Ovary (tissue), 7 donors: ENCODE measurements at regions not wholly inside any gene's neighbourhood (a gene's known extent, or its start where the extent isn't known, plus 50 kb on each side); places are given as distances from the start of the nearest gene placed in this dataset.

Experiments used
- DNase-seq, 5 donors: peaks; one replicate each; pipeline ENCODE4 v3.0.0-alpha.2; 2019 to 2020
- H3K27ac ChIP-seq, 2 donors: fragments of 200-600 bp; one replicate each; pipeline versions ENCODE4 v1.5.1 to v1.8.0; 2019 to 2022
- H3K27me3 ChIP-seq: fragments of 200-600 bp; one replicate; pipeline ENCODE4 v1.8.0; 2022
- H3K36me3 ChIP-seq: fragments of 200-600 bp; sonication (generic); one replicate; pipeline ENCODE4 v1.5.1; 2019
- H3K4me1 ChIP-seq: one replicate; pipeline ENCODE4 v1.8.1; 2013; ENCODE audit warnings: mild to moderate bottlenecking, moderate library complexity; ENCODE audit not compliant: insufficient read depth
- H3K4me3 ChIP-seq: fragments of 200-600 bp; sonication (generic); one replicate; pipeline ENCODE4 v1.5.1; 2017
- H3K9me3 ChIP-seq, 2 donors: fragments of 200-600 bp in 1 of 2; sonication (generic) in 1 of 2; one replicate each; pipeline versions ENCODE4 v1.5.1 to v1.8.1; 2013 to 2019; ENCODE audit warnings: mild to moderate bottlenecking in 1 of 2, moderate library complexity in 1 of 2
- EP300 ChIP-seq: sonication (generic); formaldehyde crosslinking; IDR thresholded peaks from one replicate; pipeline ENCODE4 v1.6.1; 2017; ENCODE audit warnings: antibody characterized with exemption
- POLR2A ChIP-seq: fragments of 450-650 bp; IDR thresholded peaks from one replicate; pipeline ENCODE4 v1.6.1; 2017; ENCODE audit warnings: antibody characterized with exemption, mild to moderate bottlenecking, moderate library complexity
- WGBS, 3 donors: extraction: QIAGEN DNeasy Blood & Tissue Kit in 1 of 3; methylation state at CpG; one replicate each; pipeline versions ENCODE4 v1.1.5 to v1.1.7; 2013 to 2017; 5-methylcytosine and 5-hydroxymethylcytosine counted together
- intact Hi-C, 4 donors: fragments of 100-400 bp; cut with DNase I; formaldehyde crosslinking; loops; one replicate each; pipeline versions ENCODE4 v1.11.0 to v1.15.1; 2022 to 2023
- TF ChIP-seq, protein P1 (sequence below), 3 donors: fragments of 450-650 bp in 2 of 3; fragments of 200-600 bp in 1 of 3; IDR thresholded peaks; one replicate each; pipeline versions ENCODE4 v1.5.1 to v1.8.0; 2016 to 2022; ENCODE audit warnings: antibody characterized with exemption in 3 of 3, mild to moderate bottlenecking in 1 of 3
- donor health status: DM: no; HTN: no; CAD: no; lungs with moderate emphysema.
- donor health status: DM: no; HTN: no; CAD: no.
- donor health status: Bipolar disorder and iron deficiency.
- donor health status: DM: no; HTN: no; CAD: no.
- donor health status: DM: yes; HTN: yes; CAD: no.

DNA sequence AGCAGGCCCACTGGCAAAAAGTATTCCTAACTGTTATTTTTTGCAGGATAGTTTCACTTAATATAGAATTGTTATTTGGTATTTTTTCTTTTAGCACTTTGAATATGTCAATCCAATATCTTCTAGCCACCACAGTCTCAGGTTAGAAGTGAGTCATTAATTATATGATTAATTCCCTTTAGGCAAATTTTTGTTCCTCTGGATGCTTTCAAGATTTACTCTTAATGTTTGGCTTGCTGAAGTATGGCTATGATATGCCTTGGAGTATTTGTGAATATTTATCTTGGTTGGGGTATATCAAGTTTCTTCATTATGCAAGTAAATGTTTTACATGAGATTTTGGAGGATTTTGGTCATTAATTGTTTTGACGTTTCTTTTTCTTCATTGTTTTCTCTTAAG lies 152.1 kb upstream of the ALCAM start:
- no peak for TF ChIP-seq POLR2A
- TF ChIP-seq, protein P1, sequence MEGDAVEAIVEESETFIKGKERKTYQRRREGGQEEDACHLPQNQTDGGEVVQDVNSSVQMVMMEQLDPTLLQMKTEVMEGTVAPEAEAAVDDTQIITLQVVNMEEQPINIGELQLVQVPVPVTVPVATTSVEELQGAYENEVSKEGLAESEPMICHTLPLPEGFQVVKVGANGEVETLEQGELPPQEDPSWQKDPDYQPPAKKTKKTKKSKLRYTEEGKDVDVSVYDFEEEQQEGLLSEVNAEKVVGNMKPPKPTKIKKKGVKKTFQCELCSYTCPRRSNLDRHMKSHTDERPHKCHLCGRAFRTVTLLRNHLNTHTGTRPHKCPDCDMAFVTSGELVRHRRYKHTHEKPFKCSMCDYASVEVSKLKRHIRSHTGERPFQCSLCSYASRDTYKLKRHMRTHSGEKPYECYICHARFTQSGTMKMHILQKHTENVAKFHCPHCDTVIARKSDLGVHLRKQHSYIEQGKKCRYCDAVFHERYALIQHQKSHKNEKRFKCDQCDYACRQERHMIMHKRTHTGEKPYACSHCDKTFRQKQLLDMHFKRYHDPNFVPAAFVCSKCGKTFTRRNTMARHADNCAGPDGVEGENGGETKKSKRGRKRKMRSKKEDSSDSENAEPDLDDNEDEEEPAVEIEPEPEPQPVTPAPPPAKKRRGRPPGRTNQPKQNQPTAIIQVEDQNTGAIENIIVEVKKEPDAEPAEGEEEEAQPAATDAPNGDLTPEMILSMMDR (IDR thresholded peaks at IDR 0.05): no peak
- TF ChIP-seq EP300: no peak
- no peak overlapping the region for H3K27ac ChIP-seq

DNA sequence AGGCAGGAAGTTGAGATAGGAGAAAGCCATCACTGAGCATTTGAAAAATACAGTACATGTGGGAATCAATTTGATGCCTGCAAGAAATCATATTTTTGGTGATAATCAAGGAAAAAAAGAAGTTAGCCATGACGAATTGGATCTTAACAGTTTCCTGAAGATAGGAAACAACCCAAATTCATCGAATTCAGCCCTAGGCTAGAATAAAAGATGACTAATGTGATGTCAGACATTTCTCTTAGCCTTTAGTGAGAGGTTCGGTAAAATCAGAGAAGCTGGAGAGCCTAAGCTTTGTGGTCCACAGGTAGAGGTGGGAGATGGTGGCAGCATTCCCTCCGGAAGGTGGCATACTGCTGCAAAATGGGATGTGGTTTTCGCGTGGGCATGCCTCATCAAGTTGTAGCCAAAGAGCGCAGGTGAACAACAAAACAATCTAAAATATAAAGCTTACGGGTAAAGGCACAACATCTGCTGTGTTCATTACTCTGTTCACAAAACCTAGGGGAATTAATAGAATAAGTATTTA lies 144.1 kb upstream of the ALCAM start:
- no peaks in the 10 kb centered on the region for H3K27me3 ChIP-seq
- TF ChIP-seq, protein P1 (IDR thresholded peaks at IDR 0.05): no peak
- TF ChIP-seq POLR2A (no peak), EP300 (no peak)
- no peak overlapping the region for H3K27ac ChIP-seq
- no peak overlapping the region for H3K4me3 ChIP-seq
- 83 to 87% (median 87%) methylated on average over 8 of the region's 8 CpGs for WGBS, 3 donors
- DNase-seq: no peak
- no peaks in the 10 kb centered on the region for H3K9me3 ChIP-seq
- H3K4me1 ChIP-seq: no peaks in the 10 kb centered on the region
- H3K36me3 ChIP-seq: no peaks in the 10 kb centered on the region
- intact Hi-C loops: no loop called here

More for the DNA sequence above, 152.1 kb upstream of the ALCAM start:
- no peaks in the 10 kb centered on the region for H3K4me1 ChIP-seq
- 14 to 20% (median 16%) methylated on average over 1 of the region's 1 CpG for WGBS, 3 donors
- H3K4me3 ChIP-seq: no peak overlapping the region
- no peaks in the 10 kb centered on the region for H3K9me3 ChIP-seq
- intact Hi-C loops: no loop called here
- H3K27me3 ChIP-seq: no peaks in the 10 kb centered on the region
- no peaks in the 10 kb centered on the region for H3K36me3 ChIP-seq
- DNase-seq: no peak

DNA sequence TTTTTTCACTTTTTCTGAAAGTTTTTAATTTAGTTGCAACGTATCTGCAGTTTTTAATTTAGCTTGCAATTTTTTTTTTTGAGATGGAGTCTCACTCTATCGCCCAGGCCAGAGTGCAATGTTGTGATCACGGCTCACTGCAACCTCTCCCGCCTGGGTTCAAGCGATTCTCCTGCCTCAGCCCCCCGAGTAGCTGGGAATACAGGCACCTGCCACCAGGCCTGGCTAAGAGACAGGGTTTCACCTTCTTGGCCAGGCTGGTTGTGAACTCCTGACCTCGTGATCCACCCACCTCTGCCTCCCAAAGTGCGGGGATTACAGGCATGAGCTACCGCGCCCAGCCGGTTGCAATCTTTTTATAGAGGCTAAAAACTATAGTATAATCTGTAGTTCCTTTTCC lies 142.9 kb upstream of the ALCAM start:
- Histone ChIP-seq H3K4me1 (no peaks in the 10 kb centered on the region), H3K36me3 (no peaks in the 10 kb centered on the region), H3K4me3 (no peak overlapping the region), H3K27ac (no peak overlapping the region), H3K27me3 (no peaks in the 10 kb centered on the region), H3K9me3 (no peaks in the 10 kb centered on the region)
- intact Hi-C loops: no loop called here
- TF ChIP-seq POLR2A (no peak), EP300 (no peak)
- TF ChIP-seq, protein P1 (IDR thresholded peaks at IDR 0.05): no peak
- 91 to 93% (median 93%) methylated on average over 11 of the region's 11 CpGs for whole genome bisulfite sequencing, 3 donors
- no peak for DNase-seq

DNA sequence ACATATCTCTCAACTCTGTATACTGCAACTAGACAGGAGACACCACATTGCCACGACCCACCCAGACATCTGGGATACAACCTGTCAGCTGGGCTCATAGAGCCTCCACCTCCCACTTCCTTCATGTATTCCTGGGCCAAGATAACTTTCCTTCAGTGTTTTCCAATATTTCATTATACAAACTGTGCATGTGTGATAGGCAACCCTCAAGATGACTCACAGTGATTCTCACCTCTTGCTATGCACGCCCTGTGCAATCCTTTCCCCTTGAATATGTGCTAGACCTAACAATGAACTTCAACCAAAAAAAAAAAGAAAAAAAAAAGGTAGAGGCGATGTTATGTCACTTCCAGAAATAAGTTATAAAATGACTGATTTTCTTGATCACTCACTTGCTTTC lies 138.0 kb upstream of the ALCAM start:
- intact Hi-C loops: no loop called here
- WGBS, 3 donors: 84 to 89% (median 85%) methylated on average over 3 of the region's 3 CpGs
- H3K27me3 ChIP-seq: no peaks in the 10 kb centered on the region

More for the DNA sequence above, 138.0 kb upstream of the ALCAM start:
- Histone ChIP-seq H3K4me1 (no peaks in the 10 kb centered on the region), H3K4me3 (no peak overlapping the region), H3K27ac (no peak overlapping the region), H3K9me3 (no peaks in the 10 kb centered on the region), H3K36me3 (no peaks in the 10 kb centered on the region)
- no peak for DNase-seq
- TF ChIP-seq EP300: no peak
- TF ChIP-seq, protein P1 (IDR thresholded peaks at IDR 0.05): no peak
- no peak for TF ChIP-seq POLR2A
